ENCODE measurements at regions not wholly inside any gene's neighbourhood (a gene's known extent, or its start where the extent isn't known, plus 50 kb on each side); places are given as distances from the start of the nearest gene placed in this dataset.

DNA sequence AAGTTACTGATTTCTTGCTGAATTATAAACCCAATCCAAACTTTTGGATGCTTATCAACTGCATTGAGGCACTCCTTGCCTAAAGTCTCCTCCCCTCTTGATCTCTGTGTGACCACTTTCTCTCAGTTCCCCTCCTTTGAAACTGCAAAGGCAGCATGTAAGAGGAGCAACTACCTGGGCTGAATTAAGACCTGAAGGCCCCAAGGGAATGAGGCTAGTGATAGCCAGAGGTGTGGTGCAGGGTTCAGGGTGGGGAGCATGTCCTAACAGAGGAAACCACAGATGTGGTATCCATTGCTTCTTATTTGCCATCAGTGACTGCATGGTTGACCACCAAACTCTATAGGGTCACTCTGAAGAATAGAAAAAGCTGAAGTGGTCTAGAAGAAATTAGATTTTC lies 557.9 kb downstream of the TNS1 start:
- TF ChIP-seq, protein P1, sequence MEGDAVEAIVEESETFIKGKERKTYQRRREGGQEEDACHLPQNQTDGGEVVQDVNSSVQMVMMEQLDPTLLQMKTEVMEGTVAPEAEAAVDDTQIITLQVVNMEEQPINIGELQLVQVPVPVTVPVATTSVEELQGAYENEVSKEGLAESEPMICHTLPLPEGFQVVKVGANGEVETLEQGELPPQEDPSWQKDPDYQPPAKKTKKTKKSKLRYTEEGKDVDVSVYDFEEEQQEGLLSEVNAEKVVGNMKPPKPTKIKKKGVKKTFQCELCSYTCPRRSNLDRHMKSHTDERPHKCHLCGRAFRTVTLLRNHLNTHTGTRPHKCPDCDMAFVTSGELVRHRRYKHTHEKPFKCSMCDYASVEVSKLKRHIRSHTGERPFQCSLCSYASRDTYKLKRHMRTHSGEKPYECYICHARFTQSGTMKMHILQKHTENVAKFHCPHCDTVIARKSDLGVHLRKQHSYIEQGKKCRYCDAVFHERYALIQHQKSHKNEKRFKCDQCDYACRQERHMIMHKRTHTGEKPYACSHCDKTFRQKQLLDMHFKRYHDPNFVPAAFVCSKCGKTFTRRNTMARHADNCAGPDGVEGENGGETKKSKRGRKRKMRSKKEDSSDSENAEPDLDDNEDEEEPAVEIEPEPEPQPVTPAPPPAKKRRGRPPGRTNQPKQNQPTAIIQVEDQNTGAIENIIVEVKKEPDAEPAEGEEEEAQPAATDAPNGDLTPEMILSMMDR (IDR thresholded peaks at IDR 0.05) = no peak
- TF ChIP-seq POLR2A (IDR thresholded peaks at IDR 0.05) = no peak

Data from uterus (tissue), 2 donors.